ENCODE measurements at regions not wholly inside any gene's neighbourhood (a gene's known extent, or its start where the extent isn't known, plus 50 kb on each side); places are given as distances from the start of the nearest gene placed in this dataset.

DNA sequence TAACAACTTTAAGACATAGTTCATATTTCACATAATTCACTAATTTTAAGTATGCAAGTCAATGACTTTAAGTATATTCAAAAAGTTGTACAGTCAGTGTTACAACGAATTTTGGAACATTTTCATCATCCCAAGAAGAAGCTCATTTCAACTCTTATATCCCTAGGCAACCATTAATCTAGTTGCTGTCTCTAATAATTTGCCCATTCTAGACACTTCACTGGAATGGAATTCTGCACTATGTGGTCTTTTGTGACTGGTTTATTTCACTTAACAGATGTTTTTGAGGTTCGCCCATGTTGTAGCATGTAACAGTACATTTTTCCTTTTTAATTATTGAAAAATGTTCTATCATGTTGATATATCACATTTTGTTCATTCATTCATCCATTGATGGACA is 104.2 kb upstream of the SPRED1 start:
- no peak for TF ChIP-seq POLR2A (IDR thresholded peaks at IDR 0.05; ENCODE audit: control extremely low read depth in 1 of 2, low read depth in 2 of 2, low read length in 2 of 2)
- TF ChIP-seq, protein P1, sequence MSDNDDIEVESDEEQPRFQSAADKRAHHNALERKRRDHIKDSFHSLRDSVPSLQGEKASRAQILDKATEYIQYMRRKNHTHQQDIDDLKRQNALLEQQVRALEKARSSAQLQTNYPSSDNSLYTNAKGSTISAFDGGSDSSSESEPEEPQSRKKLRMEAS (IDR thresholded peaks at IDR 0.05), result no peak
- TF ChIP-seq, protein P2, sequence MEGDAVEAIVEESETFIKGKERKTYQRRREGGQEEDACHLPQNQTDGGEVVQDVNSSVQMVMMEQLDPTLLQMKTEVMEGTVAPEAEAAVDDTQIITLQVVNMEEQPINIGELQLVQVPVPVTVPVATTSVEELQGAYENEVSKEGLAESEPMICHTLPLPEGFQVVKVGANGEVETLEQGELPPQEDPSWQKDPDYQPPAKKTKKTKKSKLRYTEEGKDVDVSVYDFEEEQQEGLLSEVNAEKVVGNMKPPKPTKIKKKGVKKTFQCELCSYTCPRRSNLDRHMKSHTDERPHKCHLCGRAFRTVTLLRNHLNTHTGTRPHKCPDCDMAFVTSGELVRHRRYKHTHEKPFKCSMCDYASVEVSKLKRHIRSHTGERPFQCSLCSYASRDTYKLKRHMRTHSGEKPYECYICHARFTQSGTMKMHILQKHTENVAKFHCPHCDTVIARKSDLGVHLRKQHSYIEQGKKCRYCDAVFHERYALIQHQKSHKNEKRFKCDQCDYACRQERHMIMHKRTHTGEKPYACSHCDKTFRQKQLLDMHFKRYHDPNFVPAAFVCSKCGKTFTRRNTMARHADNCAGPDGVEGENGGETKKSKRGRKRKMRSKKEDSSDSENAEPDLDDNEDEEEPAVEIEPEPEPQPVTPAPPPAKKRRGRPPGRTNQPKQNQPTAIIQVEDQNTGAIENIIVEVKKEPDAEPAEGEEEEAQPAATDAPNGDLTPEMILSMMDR (IDR thresholded peaks at IDR 0.05; ENCODE audit: control extremely low read depth in 1 of 3, insufficient read depth in 1 of 3, low read depth in 1 of 3, low read length in 3 of 3), result no peak
- no peak for TF ChIP-seq SP2 (IDR thresholded peaks at IDR 0.05; ENCODE audit: low read length)
- TF ChIP-seq CHD2 (IDR thresholded peaks at IDR 0.05; ENCODE audit: low read length), result no peak
- TF ChIP-seq ZNF274 (IDR thresholded peaks at IDR 0.05; ENCODE audit: borderline replicate concordance, extremely low read depth, low read length), result no peak
- no peak for TF ChIP-seq GABPA (IDR thresholded peaks at IDR 0.05; ENCODE audit: borderline replicate concordance, insufficient read depth, low read length)
- no peak for TF ChIP-seq TEAD4 (IDR thresholded peaks at IDR 0.05; ENCODE audit: low read depth, low read length)
- TF ChIP-seq, protein P3, sequence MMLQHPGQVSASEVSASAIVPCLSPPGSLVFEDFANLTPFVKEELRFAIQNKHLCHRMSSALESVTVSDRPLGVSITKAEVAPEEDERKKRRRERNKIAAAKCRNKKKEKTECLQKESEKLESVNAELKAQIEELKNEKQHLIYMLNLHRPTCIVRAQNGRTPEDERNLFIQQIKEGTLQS (IDR thresholded peaks at IDR 0.05; ENCODE audit: insufficient read depth, low read depth, low read length), result no peak
- TF ChIP-seq EZH2 (IDR thresholded peaks at IDR 0.05; ENCODE audit: low read depth, low read length, severe bottlenecking), result no peak
- TF ChIP-seq CEBPB (IDR thresholded peaks at IDR 0.05; ENCODE audit: low read depth, low read length), result no peak
- TF ChIP-seq RAD21 (IDR thresholded peaks at IDR 0.05 in 1 of 2, conservative IDR thresholded peaks at IDR 0.05 in 1 of 2; ENCODE audit: low read depth in 2 of 2, low read length in 2 of 2), result no peak
